ENCODE measurements at regions not wholly inside any gene's neighbourhood (a gene's known extent, or its start where the extent isn't known, plus 50 kb on each side); places are given as distances from the start of the nearest gene placed in this dataset.

- no peak overlapping the region for H3K27ac Mint-ChIP-seq
- DNase-seq (no peak), ATAC-seq (ENCODE audit: low read depth) (no peak)
- no peaks in the 10 kb centered on the region for H3K27me3 Mint-ChIP-seq
- peaks cover 7% of the 10 kb centered on the region for H3K9me3 Mint-ChIP-seq
- no peak overlapping the region for H3K4me3 Mint-ChIP-seq
- no peaks in the 10 kb centered on the region for H3K36me3 Mint-ChIP-seq
- no peaks in the 10 kb centered on the region for H3K4me1 Mint-ChIP-seq
- POLR2A ChIA-PET, result no interaction called here
Observed at GRCh38 chr5:29992248-29992647, 1201.2 kb upstream of the CDH6 start.

GRCh38 chr5:29990681-29991080, 1202.8 kb upstream of the CDH6 start:
- Mint-ChIP-seq H3K9me3 (peaks cover 7% of the 10 kb centered on the region), H3K4me3 (no peak overlapping the region), H3K4me1 (no peaks in the 10 kb centered on the region), H3K36me3 (no peaks in the 10 kb centered on the region), H3K27me3 (no peaks in the 10 kb centered on the region), H3K27ac (no peak overlapping the region)
- POLR2A ChIA-PET, result no interaction called here
- DNase-seq (no peak), ATAC-seq (ENCODE audit: low read depth) (no peak)

DNA sequence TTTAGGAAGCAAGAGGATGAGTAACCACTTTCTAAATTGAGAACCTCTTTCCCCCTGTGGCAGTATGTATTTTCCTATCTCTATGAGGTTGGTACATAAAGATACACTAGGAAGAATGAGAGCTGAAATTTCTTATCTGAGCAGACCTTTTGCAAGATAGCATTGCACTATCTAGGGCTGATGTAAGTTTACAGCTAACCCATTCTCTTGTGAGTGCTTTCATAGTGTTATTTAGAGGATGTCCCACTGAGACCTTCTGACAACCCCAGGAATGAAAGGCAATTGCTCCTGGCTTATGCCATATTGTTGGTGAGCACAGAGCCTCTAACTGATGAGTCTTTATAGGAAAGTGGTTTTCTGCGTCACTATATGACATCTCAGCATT, 1209.3 kb upstream of the CDH6 start:
- Mint-ChIP-seq H3K9me3 (peaks cover 2% of the 10 kb centered on the region), H3K36me3 (no peaks in the 10 kb centered on the region), H3K4me1 (no peaks in the 10 kb centered on the region), H3K4me3 (no peak overlapping the region), H3K27me3 (no peaks in the 10 kb centered on the region), H3K27ac (no peak overlapping the region)
- ATAC-seq (ENCODE audit: low read depth) (no peak), DNase-seq (no peak)
- POLR2A ChIA-PET, result no interaction called here

DNA sequence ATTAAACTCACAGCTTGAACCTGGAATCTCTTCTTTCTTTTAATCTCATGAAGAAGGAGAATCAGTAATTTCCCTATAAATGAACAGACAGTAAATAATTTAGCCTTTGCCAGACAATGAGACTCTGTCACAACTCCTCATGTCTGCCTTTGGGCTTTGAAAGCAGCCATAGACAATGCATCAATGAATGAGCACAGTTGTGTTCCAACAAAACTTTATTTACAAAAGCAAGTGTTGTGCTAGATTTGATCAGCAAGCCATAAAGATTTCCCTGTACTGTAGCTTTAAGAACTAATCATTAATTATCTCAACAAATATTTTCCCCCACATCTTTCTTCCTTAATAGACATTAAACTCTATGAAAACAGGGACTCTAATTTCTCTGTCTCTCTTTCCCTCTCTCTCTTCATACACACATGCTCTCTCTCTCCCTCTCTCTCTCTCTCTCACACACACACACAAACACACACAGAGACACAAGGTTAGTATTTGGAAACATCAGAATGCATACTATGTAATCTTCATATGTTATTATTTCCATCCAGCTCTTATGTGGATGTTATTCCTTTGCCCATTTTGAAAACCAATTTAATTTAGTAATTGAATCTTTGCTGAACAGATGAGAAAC, 1209.8 kb upstream of the CDH6 start:
- Mint-ChIP-seq H3K27ac (no peak overlapping the region), H3K4me3 (no peak overlapping the region), H3K9me3 (peaks cover 2% of the 10 kb centered on the region), H3K4me1 (no peaks in the 10 kb centered on the region), H3K36me3 (no peaks in the 10 kb centered on the region), H3K27me3 (no peaks in the 10 kb centered on the region)
- POLR2A ChIA-PET, result no interaction called here
- ATAC-seq (ENCODE audit: low read depth), result no peak
- no peak for DNase-seq

DNA sequence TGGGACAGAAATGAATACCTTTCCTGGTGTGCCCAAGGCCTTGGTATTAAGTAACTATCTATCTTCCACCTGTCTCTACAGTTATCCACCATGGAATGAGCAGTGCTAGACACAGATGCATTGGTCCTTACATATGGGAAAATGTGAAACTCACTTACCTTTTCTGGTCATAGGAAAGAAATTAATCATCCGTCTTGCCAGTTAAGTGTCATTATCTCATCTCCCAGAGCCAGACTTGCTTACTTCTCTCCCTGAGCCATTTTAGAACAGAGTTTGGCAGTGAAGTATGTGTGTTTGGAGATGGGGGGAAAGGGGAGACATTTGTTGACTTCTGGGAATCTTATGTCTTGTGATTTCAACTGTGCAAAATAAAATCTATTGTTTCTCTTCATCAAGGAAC, 1211.0 kb upstream of the CDH6 start:
- H3K36me3 Mint-ChIP-seq, result no peaks in the 10 kb centered on the region
- H3K9me3 Mint-ChIP-seq, result peaks cover 2% of the 10 kb centered on the region
- no peak overlapping the region for H3K27ac Mint-ChIP-seq
- H3K4me3 Mint-ChIP-seq, result no peak overlapping the region
- H3K27me3 Mint-ChIP-seq, result no peaks in the 10 kb centered on the region
- DNase-seq (no peak), ATAC-seq (ENCODE audit: low read depth) (no peak)
- POLR2A ChIA-PET, result no interaction called here
- H3K4me1 Mint-ChIP-seq, result no peaks in the 10 kb centered on the region

- POLR2A ChIA-PET, result no interaction called here
- Mint-ChIP-seq H3K4me1 (no peaks in the 10 kb centered on the region), H3K4me3 (no peak overlapping the region), H3K36me3 (no peaks in the 10 kb centered on the region), H3K27me3 (no peaks in the 10 kb centered on the region), H3K27ac (no peak overlapping the region), H3K9me3 (peaks cover 4% of the 10 kb centered on the region)
- DNase-seq, result no peak
- no peak for ATAC-seq (ENCODE audit: low read depth)
Observed at GRCh38 chr5:29972597-29972996, 1220.9 kb upstream of the CDH6 start.

GRCh38 chr5:29963956-29964355, 1229.5 kb upstream of the CDH6 start:
- Mint-ChIP-seq H3K9me3 (peaks cover 9% of the 10 kb centered on the region), H3K27ac (no peak overlapping the region), H3K4me1 (no peaks in the 10 kb centered on the region), H3K27me3 (no peaks in the 10 kb centered on the region), H3K4me3 (no peak overlapping the region), H3K36me3 (no peaks in the 10 kb centered on the region)
- DNase-seq (no peak), ATAC-seq (ENCODE audit: low read depth) (no peak)
- POLR2A ChIA-PET, result no interaction called here

GRCh38 chr5:29960323-29960722, 1233.2 kb upstream of the CDH6 start:
- Mint-ChIP-seq H3K4me1 (no peaks in the 10 kb centered on the region), H3K4me3 (no peak overlapping the region), H3K9me3 (peaks cover 8% of the 10 kb centered on the region), H3K27me3 (no peaks in the 10 kb centered on the region), H3K27ac (no peak overlapping the region), H3K36me3 (no peaks in the 10 kb centered on the region)
- DNase-seq (no peak), ATAC-seq (ENCODE audit: low read depth) (no peak)
- POLR2A ChIA-PET, result no interaction called here

DNA sequence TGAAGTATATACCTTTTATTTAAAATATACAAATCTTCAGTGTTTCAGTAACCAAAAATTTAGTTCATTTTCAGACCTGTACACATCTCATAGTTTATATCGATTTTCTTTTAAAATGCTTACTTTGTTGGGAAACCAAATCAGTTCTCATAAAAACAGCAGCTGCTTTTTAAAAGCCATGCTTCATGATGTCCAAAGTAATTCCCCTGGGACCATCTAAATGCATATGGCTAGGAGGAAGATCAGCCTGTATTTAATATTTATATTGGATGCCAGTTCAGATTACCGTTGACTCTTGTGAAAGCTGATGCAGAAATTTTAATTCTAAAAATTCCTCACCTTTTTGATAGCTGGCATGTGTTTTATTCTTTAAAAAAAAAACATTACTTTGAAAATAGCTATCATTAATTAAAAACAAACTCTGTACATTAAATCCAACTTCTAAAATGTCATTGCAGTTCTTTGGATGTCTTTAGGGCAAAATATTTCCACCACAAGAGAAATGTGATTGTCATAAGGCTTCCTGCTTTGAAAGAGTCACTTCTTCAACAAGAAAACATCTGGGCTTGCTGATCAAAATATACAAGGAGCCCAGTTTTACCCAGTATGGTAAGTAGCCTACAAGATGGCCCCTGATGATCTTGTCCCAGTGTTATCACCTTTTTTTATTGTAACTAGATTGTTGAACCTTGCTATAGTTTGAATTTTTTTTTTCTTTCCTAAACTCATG, 1242.9 kb upstream of the CDH6 start:
- ATAC-seq (ENCODE audit: low read depth), result no peak
- Mint-ChIP-seq H3K36me3 (no peaks in the 10 kb centered on the region), H3K9me3 (peaks cover 2% of the 10 kb centered on the region), H3K27ac (no peak overlapping the region), H3K4me3 (no peak overlapping the region), H3K4me1 (no peaks in the 10 kb centered on the region), H3K27me3 (no peaks in the 10 kb centered on the region)
- POLR2A ChIA-PET, result no interaction called here
- DNase-seq, result no peak

- Mint-ChIP-seq H3K27me3 (no peaks in the 10 kb centered on the region), H3K9me3 (peaks cover 2% of the 10 kb centered on the region), H3K4me1 (no peaks in the 10 kb centered on the region), H3K36me3 (no peaks in the 10 kb centered on the region), H3K27ac (no peak overlapping the region), H3K4me3 (no peak overlapping the region)
- ATAC-seq (ENCODE audit: low read depth) (no peak), DNase-seq (no peak)
- POLR2A ChIA-PET, result no interaction called here
Observed at GRCh38 chr5:29949301-29949872, 1244.1 kb upstream of the CDH6 start.

GRCh38 chr5:29944327-29944726, 1249.2 kb upstream of the CDH6 start:
- ATAC-seq (ENCODE audit: low read depth) (no peak), DNase-seq (no peak)
- POLR2A ChIA-PET, result no interaction called here
- Mint-ChIP-seq H3K27ac (no peak overlapping the region), H3K36me3 (no peaks in the 10 kb centered on the region), H3K4me1 (no peaks in the 10 kb centered on the region), H3K9me3 (peaks cover 1% of the 10 kb centered on the region), H3K4me3 (no peak overlapping the region), H3K27me3 (no peaks in the 10 kb centered on the region)

- H3K36me3 Mint-ChIP-seq, result no peaks in the 10 kb centered on the region
- DNase-seq (no peak), ATAC-seq (ENCODE audit: low read depth) (no peak)
- peaks cover 1% of the 10 kb centered on the region for H3K9me3 Mint-ChIP-seq
- H3K4me3 Mint-ChIP-seq, result no peak overlapping the region
- H3K4me1 Mint-ChIP-seq, result no peaks in the 10 kb centered on the region
- no peak overlapping the region for H3K27ac Mint-ChIP-seq
- POLR2A ChIA-PET, result no interaction called here
- H3K27me3 Mint-ChIP-seq, result no peaks in the 10 kb centered on the region
Observed at GRCh38 chr5:29942089-29942488, 1251.4 kb upstream of the CDH6 start.

DNA sequence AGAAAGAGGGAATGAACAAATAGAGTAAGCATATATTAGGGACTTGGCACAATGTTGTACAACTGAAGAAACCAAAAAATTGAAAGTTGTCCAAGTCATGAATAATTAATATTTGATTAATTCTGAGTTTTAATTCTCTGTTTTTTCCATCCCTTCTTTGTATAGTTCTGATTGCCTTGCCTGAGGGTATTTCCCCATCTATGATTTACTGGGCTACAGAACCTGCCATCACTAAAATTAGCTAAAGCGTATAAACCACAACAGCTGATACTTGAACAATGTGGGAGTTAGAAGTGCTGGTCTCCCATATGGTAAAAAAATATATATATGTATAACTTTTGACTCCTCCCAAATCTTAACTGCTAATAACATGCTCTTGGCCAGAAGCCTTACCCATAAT, 1253.5 kb upstream of the CDH6 start:
- POLR2A ChIA-PET, result no interaction called here
- H3K27me3 Mint-ChIP-seq, result no peaks in the 10 kb centered on the region
- H3K9me3 Mint-ChIP-seq, result peaks cover 1% of the 10 kb centered on the region
- no peak overlapping the region for H3K4me3 Mint-ChIP-seq
- no peak overlapping the region for H3K27ac Mint-ChIP-seq
- DNase-seq (no peak), ATAC-seq (ENCODE audit: low read depth) (no peak)
- no peaks in the 10 kb centered on the region for H3K4me1 Mint-ChIP-seq
- H3K36me3 Mint-ChIP-seq, result no peaks in the 10 kb centered on the region

DNA sequence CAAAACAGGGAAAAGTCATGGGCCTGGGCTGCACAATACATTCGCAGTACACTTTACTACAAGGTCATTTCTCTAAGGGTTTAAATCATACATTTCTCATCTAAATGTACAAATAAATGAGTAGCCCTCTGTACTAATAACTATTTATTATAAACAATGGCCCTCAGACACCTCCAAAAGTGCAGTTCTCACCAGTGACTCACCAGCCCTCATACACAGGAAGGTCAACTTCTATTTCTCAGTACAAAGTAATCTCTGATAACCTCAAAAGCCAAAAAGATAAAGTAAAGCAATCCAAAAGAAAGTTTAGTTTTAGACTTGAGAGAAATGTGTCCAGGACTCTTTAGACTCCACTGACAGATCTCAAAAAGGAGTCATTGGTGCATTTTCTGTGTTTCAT, 1258.1 kb upstream of the CDH6 start:
- H3K27me3 Mint-ChIP-seq, result no peaks in the 10 kb centered on the region
- H3K27ac Mint-ChIP-seq, result no peak overlapping the region
- POLR2A ChIA-PET, result no interaction called here
- H3K4me1 Mint-ChIP-seq, result no peaks in the 10 kb centered on the region
- ATAC-seq (ENCODE audit: low read depth) (no peak), DNase-seq (no peak)
- H3K4me3 Mint-ChIP-seq, result no peak overlapping the region
- H3K9me3 Mint-ChIP-seq, result peaks cover 2% of the 10 kb centered on the region
- no peaks in the 10 kb centered on the region for H3K36me3 Mint-ChIP-seq

Data from activated naive CD8-positive, alpha-beta T cell treated with anti-CD3 and anti-CD28 coated beads, Interleukin-2, amount 10 ng/mL, durations not matched to agents 7 days and 5 days (primary cell).